WTC11 (cell line): ENCODE measurements at regions not wholly inside any gene's neighbourhood (a gene's known extent, or its start where the extent isn't known, plus 50 kb on each side); places are given as distances from the start of the nearest gene placed in this dataset.

Experiments used
- ATAC-seq: fragments of 200-7000 bp; cut with Tn5 transposase; 2 replicates; pipeline ENCODE4 v1.10.0; 2021; ENCODE audit warnings: mild to moderate bottlenecking, moderate library complexity
- CTCF ChIA-PET: fragments of 300-600 bp; sonication (Branson Sonifier 250); formaldehyde crosslinking; loops from one replicate; lab custom pipeline; 2021; ENCODE audit warnings: antibody characterized with exemption; lab: Charles Lee
- POLR2A ChIA-PET: fragments of 350-600 bp; sonication (Branson Sonifier 250); formaldehyde crosslinking; loops from one replicate; lab custom pipeline; 2021; ENCODE audit warnings: antibody characterized with exemption; lab: Charles Lee
- DNase-seq: peaks from one replicate; pipeline ENCODE4 v3.0.0; 2021; ENCODE audit warnings: low spot score
- H3K27ac Mint-ChIP-seq: 2 replicates; pipeline ENCODE4 v1.8.0; 2021; ENCODE audit warnings: mixed read lengths
- H3K27me3 Mint-ChIP-seq: 2 replicates; pipeline ENCODE4 v1.8.0; 2021; ENCODE audit warnings: low read depth, mild to moderate bottlenecking, moderate library complexity, mixed read lengths
- H3K36me3 Mint-ChIP-seq: 2 replicates; pipeline ENCODE4 v1.8.0; 2021; ENCODE audit warnings: mixed read lengths
- H3K4me1 Mint-ChIP-seq: 2 replicates; pipeline ENCODE4 v1.8.0; 2022; ENCODE audit warnings: mixed read lengths
- H3K4me3 Mint-ChIP-seq: 2 replicates; pipeline ENCODE4 v1.8.0; 2021; ENCODE audit warnings: mild to moderate bottlenecking, moderate library complexity, mixed read lengths
- H3K9me3 Mint-ChIP-seq: 2 replicates; pipeline ENCODE4 v1.8.0; 2021; ENCODE audit warnings: mixed read lengths
- CDX4 ChIP-seq: fragments of 250-450 bp; sonication (Bioruptor Pico); IDR thresholded peaks from 2 replicates; pipeline ENCODE4 v1.9.0; 2021; ENCODE audit warnings: moderate library complexity, mild to moderate bottlenecking, inconsistent platforms, borderline replicate concordance
- CREM ChIP-seq: sonication (generic); formaldehyde crosslinking; IDR thresholded peaks from 2 replicates; pipeline ENCODE4 v1.8.1; 2022; ENCODE audit warnings: mild to moderate bottlenecking, missing genetic modification reagents, moderate library complexity
- CTCF ChIP-seq: fragments of 200-600 bp; IDR thresholded peaks from 2 replicates; pipeline ENCODE4 v1.8.0; 2022; ENCODE audit warnings: antibody characterized with exemption
- GTF2I ChIP-seq: fragments of 250-450 bp; sonication (Bioruptor Pico); conservative IDR thresholded peaks from 2 replicates; pipeline ENCODE4 v1.4.0; 2021; ENCODE audit warnings: mild to moderate bottlenecking
- HMGA2 ChIP-seq: fragments of 250-450 bp; sonication (Bioruptor Pico); IDR thresholded peaks from 2 replicates; pipeline ENCODE4 v1.4.0; 2021; ENCODE audit warnings: mild to moderate bottlenecking, moderate library complexity
- IRF2 ChIP-seq: sonication (generic); formaldehyde crosslinking; IDR thresholded peaks from 2 replicates; pipeline ENCODE4 v1.8.0; 2022; ENCODE audit warnings: low read depth, missing genetic modification reagents, borderline replicate concordance
- JAZF1 ChIP-seq: fragments of 250-450 bp; sonication (Bioruptor Pico); IDR thresholded peaks from 2 replicates; pipeline ENCODE4 v1.9.0; 2021; ENCODE audit warnings: moderate library complexity, mild to moderate bottlenecking, inconsistent platforms
- JUN ChIP-seq: sonication (generic); formaldehyde crosslinking; IDR thresholded peaks from 2 replicates; pipeline ENCODE4 v1.8.0; 2023; ENCODE audit warnings: mild to moderate bottlenecking, missing genetic modification reagents
- KAT7 ChIP-seq: sonication (generic); formaldehyde crosslinking; IDR thresholded peaks from 2 replicates; pipeline ENCODE4 v1.8.1; 2023; ENCODE audit warnings: missing genetic modification reagents, mild to moderate bottlenecking, borderline replicate concordance
- NFATC4 ChIP-seq: fragments of 250-450 bp; sonication (Bioruptor Pico); IDR thresholded peaks from 2 replicates; pipeline ENCODE4 v1.9.0; 2021; ENCODE audit warnings: mild to moderate bottlenecking
- NFYB ChIP-seq: sonication (generic); formaldehyde crosslinking; conservative IDR thresholded peaks from 2 replicates; pipeline ENCODE4 v1.8.0; 2022; ENCODE audit warnings: low read depth, missing genetic modification reagents
- RELA ChIP-seq: sonication (generic); formaldehyde crosslinking; IDR thresholded peaks from 2 replicates; pipeline ENCODE4 v1.8.1; 2022; ENCODE audit warnings: missing genetic modification reagents, mild to moderate bottlenecking, borderline replicate concordance
- RORB ChIP-seq: fragments of 250-450 bp; sonication (Bioruptor Pico); IDR thresholded peaks from 2 replicates; pipeline ENCODE4 v1.9.0; 2021; ENCODE audit warnings: mild to moderate bottlenecking
- SMAD4 ChIP-seq: sonication (generic); formaldehyde crosslinking; IDR thresholded peaks from 2 replicates; pipeline ENCODE4 v1.8.0; 2022; ENCODE audit warnings: mild to moderate bottlenecking, missing genetic modification reagents
- ZNF121 ChIP-seq: sonication (generic); formaldehyde crosslinking; IDR thresholded peaks from 2 replicates; pipeline ENCODE4 v1.8.0; 2023; ENCODE audit warnings: missing genetic modification reagents
- ZNF219 ChIP-seq: sonication (generic); formaldehyde crosslinking; IDR thresholded peaks from 2 replicates; pipeline ENCODE4 v1.8.0; 2023; ENCODE audit warnings: missing genetic modification reagents, mild to moderate bottlenecking, borderline replicate concordance
- ZNF317 ChIP-seq: sonication (generic); formaldehyde crosslinking; IDR thresholded peaks from 2 replicates; pipeline ENCODE4 v1.8.1; 2023; ENCODE audit warnings: low read depth, mild to moderate bottlenecking, moderate library complexity, missing genetic modification reagents, borderline replicate concordance
- ZNF416 ChIP-seq: fragments of 250-450 bp; sonication (Bioruptor Pico); IDR thresholded peaks from 2 replicates; pipeline ENCODE4 v1.9.0; 2021; ENCODE audit warnings: mild to moderate bottlenecking, inconsistent platforms
- ZNF423 ChIP-seq: fragments of 250-450 bp; sonication (Bioruptor Pico); IDR thresholded peaks from 2 replicates; pipeline ENCODE4 v2.1.2; 2022; ENCODE audit warnings: mild to moderate bottlenecking, moderate library complexity
- ZNF425 ChIP-seq: fragments of 250-450 bp; sonication (Bioruptor Pico); conservative IDR thresholded peaks from 2 replicates; pipeline ENCODE4 v1.9.0; 2021; ENCODE audit warnings: mild to moderate bottlenecking
- TF ChIP-seq, protein P1 (sequence below): sonication (generic); formaldehyde crosslinking; conservative IDR thresholded peaks from 2 replicates; pipeline ENCODE4 v1.8.1; 2022; ENCODE audit warnings: mild to moderate bottlenecking, missing genetic modification reagents
- TF ChIP-seq, protein P2 (sequence below): sonication (generic); formaldehyde crosslinking; IDR thresholded peaks from 2 replicates; pipeline ENCODE4 v1.8.1; 2022; ENCODE audit warnings: missing genetic modification reagents, borderline replicate concordance
- TF ChIP-seq, protein P3 (sequence below): fragments of 250-450 bp; sonication (Bioruptor Pico); IDR thresholded peaks from 2 replicates; pipeline ENCODE4 v1.9.0; 2021; ENCODE audit warnings: mild to moderate bottlenecking
- TF ChIP-seq, protein P4 (sequence below): sonication (generic); formaldehyde crosslinking; IDR thresholded peaks from 2 replicates; pipeline ENCODE4 v1.8.1; 2023; ENCODE audit warnings: mild to moderate bottlenecking, missing genetic modification reagents
- TF ChIP-seq, protein P5 (sequence below): sonication (generic); formaldehyde crosslinking; IDR thresholded peaks from 2 replicates; pipeline ENCODE4 v1.8.0; 2022; ENCODE audit warnings: mild to moderate bottlenecking, missing genetic modification reagents
- TF ChIP-seq, protein P6 (sequence below): sonication (generic); formaldehyde crosslinking; IDR thresholded peaks from 2 replicates; pipeline ENCODE4 v1.8.0; 2023; ENCODE audit warnings: missing genetic modification reagents
- TF ChIP-seq, protein P7 (sequence below): fragments of 250-450 bp; sonication (Bioruptor Pico); IDR thresholded peaks from 2 replicates; pipeline ENCODE4 v2.1.2; 2022; ENCODE audit warnings: mild to moderate bottlenecking, moderate library complexity

GRCh38 chrX:87374324-87374723, 143.3 kb upstream of the KLHL4 start:
- no peak for ATAC-seq
- Mint-ChIP-seq H3K4me3 (no peak overlapping the region), H3K27ac (no peak overlapping the region), H3K4me1 (no peaks in the 10 kb centered on the region), H3K27me3 (no peaks in the 10 kb centered on the region), H3K9me3 (no peaks in the 10 kb centered on the region), H3K36me3 (no peaks in the 10 kb centered on the region)
- TF ChIP-seq RELA (CRISPR knock-in tag) (no peak), CREM (no peak), HMGA2 (CRISPR knock-in tag) (no peak), SMAD4 (CRISPR knock-in tag) (no peak), KAT7 (CRISPR knock-in tag) (no peak), RORB (CRISPR knock-in tag) (no peak), GTF2I (CRISPR knock-in tag) (no peak), ZNF219 (CRISPR knock-in tag) (no peak), JAZF1 (no peak), NFATC4 (no peak), JUN (CRISPR knock-in tag) (no peak), CTCF (no peak)
- TF ChIP-seq, protein P1, sequence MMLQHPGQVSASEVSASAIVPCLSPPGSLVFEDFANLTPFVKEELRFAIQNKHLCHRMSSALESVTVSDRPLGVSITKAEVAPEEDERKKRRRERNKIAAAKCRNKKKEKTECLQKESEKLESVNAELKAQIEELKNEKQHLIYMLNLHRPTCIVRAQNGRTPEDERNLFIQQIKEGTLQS, result no peak
- TF ChIP-seq, protein P2, sequence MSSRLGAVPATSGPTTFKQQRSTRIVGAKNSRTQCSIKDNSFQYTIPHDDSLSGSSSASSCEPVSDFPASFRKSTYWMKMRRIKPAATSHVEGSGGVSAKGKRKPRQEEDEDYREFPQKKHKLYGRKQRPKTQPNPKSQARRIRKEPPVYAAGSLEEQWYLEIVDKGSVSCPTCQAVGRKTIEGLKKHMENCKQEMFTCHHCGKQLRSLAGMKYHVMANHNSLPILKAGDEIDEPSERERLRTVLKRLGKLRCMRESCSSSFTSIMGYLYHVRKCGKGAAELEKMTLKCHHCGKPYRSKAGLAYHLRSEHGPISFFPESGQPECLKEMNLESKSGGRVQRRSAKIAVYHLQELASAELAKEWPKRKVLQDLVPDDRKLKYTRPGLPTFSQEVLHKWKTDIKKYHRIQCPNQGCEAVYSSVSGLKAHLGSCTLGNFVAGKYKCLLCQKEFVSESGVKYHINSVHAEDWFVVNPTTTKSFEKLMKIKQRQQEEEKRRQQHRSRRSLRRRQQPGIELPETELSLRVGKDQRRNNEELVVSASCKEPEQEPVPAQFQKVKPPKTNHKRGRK (CRISPR knock-in tag), result no peak
- TF ChIP-seq, protein P3, sequence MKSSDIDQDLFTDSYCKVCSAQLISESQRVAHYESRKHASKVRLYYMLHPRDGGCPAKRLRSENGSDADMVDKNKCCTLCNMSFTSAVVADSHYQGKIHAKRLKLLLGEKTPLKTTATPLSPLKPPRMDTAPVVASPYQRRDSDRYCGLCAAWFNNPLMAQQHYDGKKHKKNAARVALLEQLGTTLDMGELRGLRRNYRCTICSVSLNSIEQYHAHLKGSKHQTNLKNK (CRISPR knock-in tag), result no peak
- TF ChIP-seq, protein P4, sequence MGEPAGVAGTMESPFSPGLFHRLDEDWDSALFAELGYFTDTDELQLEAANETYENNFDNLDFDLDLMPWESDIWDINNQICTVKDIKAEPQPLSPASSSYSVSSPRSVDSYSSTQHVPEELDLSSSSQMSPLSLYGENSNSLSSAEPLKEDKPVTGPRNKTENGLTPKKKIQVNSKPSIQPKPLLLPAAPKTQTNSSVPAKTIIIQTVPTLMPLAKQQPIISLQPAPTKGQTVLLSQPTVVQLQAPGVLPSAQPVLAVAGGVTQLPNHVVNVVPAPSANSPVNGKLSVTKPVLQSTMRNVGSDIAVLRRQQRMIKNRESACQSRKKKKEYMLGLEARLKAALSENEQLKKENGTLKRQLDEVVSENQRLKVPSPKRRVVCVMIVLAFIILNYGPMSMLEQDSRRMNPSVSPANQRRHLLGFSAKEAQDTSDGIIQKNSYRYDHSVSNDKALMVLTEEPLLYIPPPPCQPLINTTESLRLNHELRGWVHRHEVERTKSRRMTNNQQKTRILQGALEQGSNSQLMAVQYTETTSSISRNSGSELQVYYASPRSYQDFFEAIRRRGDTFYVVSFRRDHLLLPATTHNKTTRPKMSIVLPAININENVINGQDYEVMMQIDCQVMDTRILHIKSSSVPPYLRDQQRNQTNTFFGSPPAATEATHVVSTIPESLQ (CRISPR knock-in tag), result no peak
- no peak for DNase-seq
- CTCF ChIA-PET, result no interaction called here
- POLR2A ChIA-PET, result no interaction called here

DNA sequence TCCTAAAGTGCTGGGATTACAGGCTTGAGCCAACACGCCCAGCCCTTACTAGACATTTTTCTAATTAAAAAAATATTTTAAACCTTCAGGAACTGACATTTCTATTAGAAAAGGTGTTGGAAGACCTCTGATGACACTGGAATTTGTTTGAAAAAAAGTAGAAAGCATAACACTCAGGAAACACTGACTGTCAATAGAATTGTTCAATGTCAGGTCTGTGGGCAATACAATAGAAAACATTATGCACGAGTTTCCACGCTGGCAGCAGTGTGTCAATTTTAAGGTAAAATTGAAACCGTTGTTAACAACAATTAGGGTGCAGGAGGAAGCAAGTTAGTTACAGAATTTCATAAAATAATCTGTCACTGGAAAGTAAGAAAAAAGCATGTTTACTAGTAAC, 140.7 kb upstream of the KLHL4 start:
- Mint-ChIP-seq H3K36me3 (no peaks in the 10 kb centered on the region), H3K4me1 (no peaks in the 10 kb centered on the region), H3K27ac (no peak overlapping the region), H3K27me3 (no peaks in the 10 kb centered on the region), H3K4me3 (no peak overlapping the region), H3K9me3 (no peaks in the 10 kb centered on the region)
- ChIA-PET CTCF (no interaction called here), POLR2A (no interaction called here)
- DNase-seq (no peak), ATAC-seq (no peak)
- TF ChIP-seq ZNF317 (CRISPR knock-in tag), result no peak
- no peak for TF ChIP-seq ZNF121 (CRISPR knock-in tag)
- no peak for TF ChIP-seq NFYB (CRISPR knock-in tag)
- TF ChIP-seq, protein P5, sequence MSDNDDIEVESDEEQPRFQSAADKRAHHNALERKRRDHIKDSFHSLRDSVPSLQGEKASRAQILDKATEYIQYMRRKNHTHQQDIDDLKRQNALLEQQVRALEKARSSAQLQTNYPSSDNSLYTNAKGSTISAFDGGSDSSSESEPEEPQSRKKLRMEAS (CRISPR knock-in tag), result no peak
- TF ChIP-seq ZNF416 (CRISPR knock-in tag), result no peak
- no peak for TF ChIP-seq ZNF425 (CRISPR knock-in tag)
- TF ChIP-seq ZNF423, result no peak
- TF ChIP-seq, protein P6, sequence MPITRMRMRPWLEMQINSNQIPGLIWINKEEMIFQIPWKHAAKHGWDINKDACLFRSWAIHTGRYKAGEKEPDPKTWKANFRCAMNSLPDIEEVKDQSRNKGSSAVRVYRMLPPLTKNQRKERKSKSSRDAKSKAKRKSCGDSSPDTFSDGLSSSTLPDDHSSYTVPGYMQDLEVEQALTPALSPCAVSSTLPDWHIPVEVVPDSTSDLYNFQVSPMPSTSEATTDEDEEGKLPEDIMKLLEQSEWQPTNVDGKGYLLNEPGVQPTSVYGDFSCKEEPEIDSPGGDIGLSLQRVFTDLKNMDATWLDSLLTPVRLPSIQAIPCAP (CRISPR knock-in tag), result no peak
- TF ChIP-seq, protein P7, sequence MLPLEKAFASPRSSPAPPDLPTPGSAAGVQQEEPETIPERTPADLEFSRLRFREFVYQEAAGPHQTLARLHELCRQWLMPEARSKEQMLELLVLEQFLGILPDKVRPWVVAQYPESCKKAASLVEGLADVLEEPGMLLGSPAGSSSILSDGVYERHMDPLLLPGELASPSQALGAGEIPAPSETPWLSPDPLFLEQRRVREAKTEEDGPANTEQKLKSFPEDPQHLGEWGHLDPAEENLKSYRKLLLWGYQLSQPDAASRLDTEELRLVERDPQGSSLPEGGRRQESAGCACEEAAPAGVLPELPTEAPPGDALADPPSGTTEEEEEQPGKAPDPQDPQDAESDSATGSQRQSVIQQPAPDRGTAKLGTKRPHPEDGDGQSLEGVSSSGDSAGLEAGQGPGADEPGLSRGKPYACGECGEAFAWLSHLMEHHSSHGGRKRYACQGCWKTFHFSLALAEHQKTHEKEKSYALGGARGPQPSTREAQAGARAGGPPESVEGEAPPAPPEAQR (CRISPR knock-in tag), result no peak
- no peak for TF ChIP-seq CDX4 (CRISPR knock-in tag)
- no peak for TF ChIP-seq IRF2 (CRISPR knock-in tag)
